Esophagus squamous epithelium (tissue), 5 donors: ENCODE measurements at regions not wholly inside any gene's neighbourhood (a gene's known extent, or its start where the extent isn't known, plus 50 kb on each side); places are given as distances from the start of the nearest gene placed in this dataset.

ENCODE experiments used
- DNase-seq: peaks from one replicate; lab custom pipeline; 2025; lab: John Stamatoyannopoulos, UW
- H3K27ac ChIP-seq, 4 donors: fragments of 200-600 bp; sonication (generic); one replicate each; pipeline ENCODE4 v1.5.1; 2016 to 2019; ENCODE audit warnings: mild to moderate bottlenecking in 1 of 4
- H3K27me3 ChIP-seq, 4 donors: fragments of 200-600 bp; sonication (generic); 1 replicate in 3 of 4; 2 replicates in 1 of 4; pipeline versions ENCODE4 v1.5.1 to v1.6.0; 2017 to 2021; ENCODE audit warnings: antibody characterized with exemption in 1 of 4
- H3K36me3 ChIP-seq, 3 donors: fragments of 200-600 bp; sonication (generic); one replicate each; pipeline ENCODE4 v1.5.1; 2016 to 2019
- H3K4me1 ChIP-seq, 3 donors: fragments of 200-600 bp; sonication (generic); one replicate each; pipeline ENCODE4 v1.5.1; 2017 to 2019
- H3K4me3 ChIP-seq, 4 donors: fragments of 200-600 bp; sonication (generic); 1 replicate in 3 of 4; 2 replicates in 1 of 4; pipeline ENCODE4 v1.5.1; 2016 to 2019; ENCODE audit warnings: mild to moderate bottlenecking in 2 of 4, moderate library complexity in 1 of 4
- H3K9me3 ChIP-seq, 3 donors: fragments of 200-600 bp; sonication (generic); one replicate each; pipeline ENCODE4 v1.5.1; 2016 to 2019
- CTCF ChIP-seq, 6 experiments: fragments of 450-650 bp in 4 of 6; fragments of 200-600 bp in 2 of 6; sonication (generic) in 2 of 6; IDR thresholded peaks; one replicate each; pipeline ENCODE4 v1.5.1; 2016 to 2019; ENCODE audit warnings: antibody characterized with exemption in 6 of 6, mild to moderate bottlenecking in 4 of 6, moderate library complexity in 4 of 6
- POLR2A ChIP-seq, 4 donors: fragments of 450-650 bp; IDR thresholded peaks; one replicate each; pipeline ENCODE4 v1.6.1; 2017; ENCODE audit warnings: antibody characterized with exemption in 4 of 4, mild to moderate bottlenecking in 4 of 4, moderate library complexity in 3 of 4
- WGBS, 2 donors: methylation state at CpG; one replicate each; pipeline ENCODE4 v1.1.5; 2018; 5-methylcytosine and 5-hydroxymethylcytosine counted together
- intact Hi-C: fragments of 100-400 bp; cut with DNase I; formaldehyde crosslinking; loops from one replicate; pipeline ENCODE4 v1.15.0; 2022
- donor health status: DM: yes; HTN: yes; CAD: no.

- intact Hi-C loops = no loop called here
- H3K27ac ChIP-seq = no peak overlapping the region
- DNase-seq = no peak
- H3K4me1 ChIP-seq = no peaks in the 10 kb centered on the region
- H3K36me3 ChIP-seq = no peaks in the 10 kb centered on the region
- H3K9me3 ChIP-seq = no peaks in the 10 kb centered on the region
- TF ChIP-seq CTCF (IDR thresholded peaks at IDR 0.05) (no peak), POLR2A (IDR thresholded peaks at IDR 0.05) (no peak)
- H3K4me3 ChIP-seq = no peak overlapping the region
- 34 to 35% methylated on average over 2 of the region's 2 CpGs for WGBS, 2 donors
- H3K27me3 ChIP-seq = no peaks in the 10 kb centered on the region
Measured at GRCh38 chr3:182083112-182083511, 371.4 kb downstream of the SOX2 start.

GRCh38 chr3:182092662-182093262 lies 381.0 kb downstream of the SOX2 start:
- 24 to 29% methylated on average over 6 of the region's 6 CpGs for WGBS, 2 donors
- H3K27ac ChIP-seq = no peak overlapping the region
- no peaks in the 10 kb centered on the region for H3K27me3 ChIP-seq
- intact Hi-C loops = no loop called here
- DNase-seq = no peak
- no peaks in the 10 kb centered on the region for H3K4me1 ChIP-seq
- H3K9me3 ChIP-seq = no peaks in the 10 kb centered on the region
- H3K4me3 ChIP-seq = no peak overlapping the region
- H3K36me3 ChIP-seq = no peaks in the 10 kb centered on the region
- TF ChIP-seq CTCF (IDR thresholded peaks at IDR 0.05) (no peak), POLR2A (IDR thresholded peaks at IDR 0.05) (no peak)

GRCh38 chr3:182094321-182094720 lies 382.6 kb downstream of the SOX2 start:
- WGBS, 2 donors = 83 to 95% methylated on average over 4 of the region's 4 CpGs
- TF ChIP-seq POLR2A (IDR thresholded peaks at IDR 0.05) (no peak), CTCF (IDR thresholded peaks at IDR 0.05) (no peak)
- DNase-seq = no peak
- no peak overlapping the region for H3K4me3 ChIP-seq
- no peaks in the 10 kb centered on the region for H3K9me3 ChIP-seq
- no peaks in the 10 kb centered on the region for H3K27me3 ChIP-seq
- intact Hi-C loops = no loop called here
- no peaks in the 10 kb centered on the region for H3K36me3 ChIP-seq
- H3K27ac ChIP-seq = no peak overlapping the region
- H3K4me1 ChIP-seq = no peaks in the 10 kb centered on the region

- no peak for DNase-seq
Measured at GRCh38 chr3:182104881-182105280, 393.2 kb downstream of the SOX2 start.

GRCh38 chr3:182105875-182106274 lies 394.1 kb downstream of the SOX2 start:
- H3K4me1 ChIP-seq = no peaks in the 10 kb centered on the region
- WGBS, 2 donors = 66 to 68% methylated on average over 4 of the region's 4 CpGs
- TF ChIP-seq POLR2A (IDR thresholded peaks at IDR 0.05) = no peak
- no peak for TF ChIP-seq CTCF (IDR thresholded peaks at IDR 0.05)
- intact Hi-C loops = no loop called here
- H3K27me3 ChIP-seq = no peaks in the 10 kb centered on the region
- no peak overlapping the region for H3K4me3 ChIP-seq
- peaks cover 0 to 7% (median 0%) of the 10 kb centered on the region in 3 donors for H3K9me3 ChIP-seq
- no peak overlapping the region for H3K27ac ChIP-seq
- no peak for DNase-seq
- H3K36me3 ChIP-seq = no peaks in the 10 kb centered on the region

More at GRCh38 chr3:182104881-182105280, 393.2 kb downstream of the SOX2 start:
- Histone ChIP-seq H3K36me3 (no peaks in the 10 kb centered on the region), H3K27me3 (no peaks in the 10 kb centered on the region), H3K9me3 (peaks cover 0 to 7% (median 0%) of the 10 kb centered on the region in 3 donors), H3K4me3 (no peak overlapping the region), H3K27ac (no peak overlapping the region), H3K4me1 (no peaks in the 10 kb centered on the region)
- no peak for TF ChIP-seq CTCF (IDR thresholded peaks at IDR 0.05)
- TF ChIP-seq POLR2A (IDR thresholded peaks at IDR 0.05) = no peak
- 63 to 87% methylated on average over 4 of the region's 4 CpGs for WGBS, 2 donors
- intact Hi-C loops = no loop called here
